Umbilical cord (tissue), 1 donor: ENCODE measurements at regions not wholly inside any gene's neighbourhood (a gene's known extent, or its start where the extent isn't known, plus 50 kb on each side); places are given as distances from the start of the nearest gene placed in this dataset.
"Not testable (repeated sequence)": the region's sequence is repeated elsewhere in the genome, so short reads cannot be mapped to it uniquely, and the experiment has no call there.

ENCODE experiments used
- DNase-seq: peaks from one replicate; pipeline ENCODE4 v3.0.0-alpha.2; 2015; ENCODE audit warnings: low spot score

- DNase-seq: no peak
Measured at GRCh38 chr3:157858821-157859220, 247.4 kb downstream of the SHOX2 start.

GRCh38 chr3:157857440-157857839, 248.8 kb downstream of the SHOX2 start:
- DNase-seq: no peak

GRCh38 chr3:157856078-157856939, 249.9 kb downstream of the SHOX2 start:
- no peak for DNase-seq

- DNase-seq: not testable (repeated sequence)
Measured at GRCh38 chr3:157845839-157846238, 260.4 kb downstream of the SHOX2 start.

DNA sequence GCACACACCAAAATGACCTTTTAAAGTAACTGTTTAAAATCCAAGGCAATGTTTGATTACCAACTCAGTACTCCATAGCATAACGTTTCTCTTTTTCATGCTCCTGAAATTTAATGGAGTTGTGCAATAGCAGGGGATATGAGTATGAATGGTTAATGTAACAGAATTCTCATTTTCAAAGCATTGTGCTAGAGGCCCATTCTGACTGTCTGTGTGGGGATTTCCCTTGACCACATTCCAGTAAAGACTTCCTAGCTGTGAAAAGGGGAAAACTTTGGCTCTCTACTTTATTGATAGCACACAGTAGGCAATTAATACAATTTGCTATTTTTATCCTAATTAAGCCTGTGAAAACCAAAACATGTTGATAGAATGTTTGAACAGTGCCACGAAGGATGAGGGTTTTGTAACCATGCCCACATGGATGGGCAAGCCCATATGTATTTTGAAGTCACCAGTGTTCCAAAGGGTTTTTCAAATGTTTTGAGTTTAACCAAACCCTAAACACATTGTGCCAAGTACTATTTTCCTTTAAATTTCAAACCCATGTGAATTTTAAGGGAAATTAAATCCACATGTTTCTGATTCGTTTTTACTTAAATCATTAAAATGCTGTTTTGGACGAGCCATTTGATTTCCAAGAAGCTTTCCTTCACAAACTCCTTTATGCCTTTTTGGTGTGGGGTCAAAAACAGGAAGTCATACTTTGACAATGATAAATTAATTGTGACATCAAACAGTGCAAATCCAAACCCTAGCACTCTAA, 261.2 kb downstream of the SHOX2 start:
- DNase-seq: no peak

DNA sequence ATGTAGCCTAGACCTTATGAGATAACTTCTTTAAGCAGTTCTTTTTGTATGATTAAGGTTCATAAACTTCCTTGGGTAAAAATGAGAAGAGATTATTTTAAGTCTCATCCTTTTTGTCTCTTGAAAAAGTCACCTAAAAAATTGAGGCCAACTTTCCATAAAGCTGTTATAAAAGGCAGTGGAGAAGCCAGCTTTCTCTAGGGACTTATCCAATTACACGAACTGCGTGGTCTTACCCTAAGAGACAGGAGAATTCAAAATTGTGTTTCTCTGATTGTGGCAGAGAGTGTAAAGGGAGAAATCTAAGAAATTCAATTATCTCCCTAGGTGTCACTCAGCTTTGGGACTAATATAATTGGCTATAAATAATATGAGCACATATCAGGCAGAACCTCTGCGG, 262.0 kb downstream of the SHOX2 start:
- DNase-seq: no peak

DNA sequence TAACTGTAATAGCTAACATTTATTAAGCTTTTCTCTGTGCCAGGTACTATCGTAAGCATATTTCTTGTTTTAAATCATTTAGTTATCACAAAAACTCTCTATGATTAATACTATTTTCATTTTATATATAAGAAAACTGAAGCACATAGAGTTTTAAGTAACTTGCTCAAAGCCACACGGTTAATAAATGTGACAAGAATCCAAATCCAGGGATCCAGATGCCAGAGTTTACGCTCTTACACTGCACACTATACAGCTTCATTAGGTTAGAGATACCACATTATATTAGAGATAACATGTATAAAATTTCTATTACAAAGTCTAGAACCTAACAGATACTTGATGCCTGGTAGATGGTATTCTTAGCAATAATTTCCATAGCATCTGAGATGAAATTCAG, 265.2 kb downstream of the SHOX2 start:
- no peak for DNase-seq

DNA sequence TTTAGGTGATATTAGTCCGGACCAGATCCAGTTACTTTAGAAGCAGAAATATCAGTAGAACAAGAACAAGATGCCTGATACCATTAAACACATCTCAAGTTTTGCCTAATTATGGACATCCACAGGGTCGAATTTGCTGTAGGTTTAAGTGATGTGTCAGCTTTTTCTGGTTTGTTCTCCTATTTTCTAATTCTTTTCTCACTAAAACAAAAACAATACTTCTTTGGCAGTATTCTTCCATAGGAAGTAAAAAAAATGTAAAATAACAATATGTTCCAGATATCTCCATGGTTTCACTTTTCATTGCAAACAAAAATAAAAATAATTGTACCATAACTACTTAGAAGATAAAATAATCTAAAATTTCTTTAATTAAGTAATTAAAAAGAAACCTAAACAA, 265.7 kb downstream of the SHOX2 start:
- no peak for DNase-seq

DNA sequence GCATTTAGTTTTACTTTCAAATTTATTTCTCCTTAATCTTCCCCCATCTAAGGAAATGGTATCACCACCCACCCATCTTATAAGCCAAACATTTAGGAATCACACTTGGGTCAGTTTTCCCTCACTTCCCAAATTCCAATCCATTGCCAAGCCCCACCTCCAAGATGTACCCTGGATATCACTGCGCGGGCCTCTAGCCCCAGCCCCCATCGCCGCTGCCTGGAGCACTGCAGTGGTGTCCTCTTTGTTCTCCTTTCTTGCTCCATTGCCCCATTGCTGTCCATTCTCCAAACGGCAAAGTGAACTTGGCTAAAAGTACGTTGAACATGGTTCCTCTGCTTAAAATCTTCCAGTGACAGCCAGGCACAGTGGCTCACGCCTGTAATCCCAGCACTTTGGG, 267.8 kb downstream of the SHOX2 start:
- DNase-seq: no peak

DNA sequence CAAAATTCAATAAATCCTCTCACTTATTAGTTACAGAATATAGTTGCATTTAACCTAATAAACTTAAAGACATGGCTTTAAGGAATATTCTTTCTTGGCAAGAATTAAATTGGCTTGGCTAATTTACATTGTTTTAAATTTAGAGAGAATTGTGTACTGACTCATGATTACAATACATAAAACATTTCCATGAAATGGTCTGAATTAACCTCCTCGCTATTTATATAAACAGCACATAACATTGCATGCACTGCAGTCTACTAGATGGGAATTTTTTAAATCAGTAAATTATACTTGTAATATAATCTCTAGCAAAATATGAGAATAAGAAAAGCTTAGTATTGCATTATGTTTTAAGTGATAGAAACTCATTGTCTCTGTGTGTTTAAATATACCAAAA, 268.9 kb downstream of the SHOX2 start:
- no peak for DNase-seq

DNA sequence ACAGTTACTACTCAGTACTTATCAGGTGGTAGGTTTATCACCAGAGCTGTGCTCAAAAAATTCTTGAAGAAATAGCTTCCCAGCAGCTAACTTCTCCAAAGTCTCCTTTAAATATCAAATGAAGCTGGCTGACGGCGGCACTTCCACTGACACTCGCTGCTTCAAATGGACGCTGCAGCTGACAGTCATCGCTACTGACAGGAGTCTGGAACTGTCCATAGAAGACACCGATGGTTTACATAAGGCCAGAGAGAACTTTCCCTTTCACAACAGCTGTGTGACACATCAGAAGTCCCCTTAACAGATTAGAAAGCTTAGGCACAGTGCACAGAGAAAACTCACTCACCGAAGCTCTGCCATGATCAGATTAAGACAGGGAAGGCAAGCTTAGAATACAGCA, 270.2 kb downstream of the SHOX2 start:
- DNase-seq: no peak

DNA sequence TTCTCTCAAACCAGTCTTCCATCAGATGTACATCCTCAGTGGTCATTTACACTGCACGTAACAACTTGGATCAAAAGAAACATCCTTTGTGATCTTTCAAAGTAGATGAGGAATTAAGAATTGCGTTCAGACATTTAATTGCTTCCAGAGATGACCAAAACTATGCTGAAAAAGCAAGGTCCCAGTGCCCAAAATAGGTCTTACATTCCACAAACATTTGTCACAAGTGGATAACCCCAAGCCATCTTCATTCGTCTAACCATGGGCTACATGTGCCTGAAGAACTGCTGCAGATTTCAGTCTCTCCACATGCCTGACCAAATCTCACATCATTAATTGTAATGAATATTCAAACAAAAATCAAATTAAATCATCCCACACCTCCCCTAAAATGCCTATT, 273.6 kb downstream of the SHOX2 start:
- DNase-seq: no peak

DNA sequence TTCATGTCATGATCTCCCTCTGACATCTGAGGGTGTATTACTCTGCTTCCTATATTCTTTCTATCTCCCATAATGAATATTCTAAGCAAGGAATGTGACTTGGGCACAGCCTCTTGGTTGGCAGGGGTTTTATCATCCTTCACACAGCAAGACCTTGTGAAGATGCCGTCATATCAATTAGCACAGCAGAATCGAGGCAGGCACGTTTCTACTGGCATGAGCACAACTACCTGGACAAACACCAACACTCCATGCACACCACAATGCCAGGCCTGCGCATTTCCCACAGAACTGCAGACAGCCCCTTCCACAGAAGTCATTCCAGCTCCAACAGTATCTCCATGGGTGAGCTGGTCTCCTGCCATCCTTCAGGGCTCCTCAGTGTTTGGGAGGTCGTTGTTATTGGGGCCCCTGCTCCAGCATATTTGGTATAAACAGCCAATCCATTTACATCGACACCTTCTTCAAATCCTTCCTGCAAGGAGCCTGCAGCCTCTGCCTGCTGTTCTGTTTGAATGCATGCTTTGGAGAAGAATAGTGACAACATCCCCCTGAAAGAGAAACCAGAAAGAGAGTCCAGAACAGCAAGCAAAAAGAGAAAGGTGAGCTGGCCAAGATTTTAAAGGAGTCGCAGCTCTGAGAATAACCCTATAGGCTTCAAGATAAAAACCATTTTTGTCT, 275.5 kb downstream of the SHOX2 start:
- DNase-seq: no peak

- no peak for DNase-seq
Measured at GRCh38 chr3:157829786-157830185, 276.4 kb downstream of the SHOX2 start.

GRCh38 chr3:157824281-157824680, 281.9 kb downstream of the SHOX2 start:
- no peak for DNase-seq

GRCh38 chr3:157823050-157823449, 283.2 kb downstream of the SHOX2 start:
- DNase-seq: no peak

GRCh38 chr3:157820157-157820517, 286.1 kb downstream of the SHOX2 start:
- DNase-seq: no peak

DNA sequence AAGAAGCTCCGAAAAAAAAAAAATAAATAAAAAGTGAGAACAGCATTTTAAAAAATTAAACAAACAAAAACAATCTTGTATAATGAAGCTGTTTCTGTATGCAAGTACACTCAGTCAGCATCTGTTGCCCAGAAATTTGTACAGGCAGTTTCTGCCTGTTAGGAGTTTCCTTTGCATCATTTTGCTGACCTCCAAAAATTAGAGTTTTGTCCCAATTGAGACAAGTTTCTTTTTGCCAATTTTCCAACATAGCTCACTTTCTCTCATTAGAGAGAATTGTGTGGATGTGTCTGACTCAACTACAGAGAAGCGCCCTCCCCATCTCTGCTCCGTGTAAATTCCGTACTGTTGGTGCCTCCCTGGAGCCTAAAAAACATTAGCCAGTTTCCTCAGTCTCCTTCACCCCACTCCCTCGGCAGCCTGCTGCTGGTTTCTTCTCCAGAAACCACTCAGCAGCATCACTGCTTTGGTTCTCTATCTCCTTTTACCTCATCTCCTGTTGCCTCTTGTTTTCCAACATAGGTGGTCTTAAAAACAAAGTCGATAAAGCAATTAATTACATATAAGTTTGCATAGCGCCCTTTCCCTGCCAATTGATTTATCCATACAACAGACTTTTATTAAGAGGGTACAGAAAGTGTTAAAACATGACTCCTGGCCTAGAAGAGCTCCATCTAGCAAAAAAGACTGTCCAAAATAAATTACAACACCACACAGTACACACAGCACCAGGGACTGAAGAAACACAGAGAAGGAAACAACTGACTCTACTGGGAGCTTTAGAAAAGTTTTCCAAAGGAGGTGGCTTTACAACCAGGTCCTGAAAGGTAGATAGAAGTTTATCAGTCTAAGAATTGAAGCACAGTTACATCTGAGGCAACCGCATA, 286.7 kb downstream of the SHOX2 start:
- no peak for DNase-seq

DNA sequence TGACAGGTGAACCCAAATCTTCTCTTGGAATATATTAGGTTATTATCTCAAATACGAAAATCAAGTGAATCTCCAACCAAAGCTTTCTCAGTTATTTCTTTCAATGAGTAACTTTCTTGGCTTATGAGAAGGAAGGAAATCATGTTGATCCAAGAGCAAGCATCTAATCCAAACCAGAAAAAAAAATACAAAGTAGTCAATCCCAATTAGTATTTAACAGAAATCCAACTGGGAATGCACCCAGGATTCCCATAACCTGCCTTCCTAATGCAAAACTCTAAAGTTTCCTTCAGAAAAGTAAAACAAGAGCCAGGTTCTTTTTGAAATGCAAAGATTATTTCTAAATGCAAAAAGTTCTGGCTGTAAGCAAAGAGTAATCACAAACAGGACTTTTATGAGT, 289.3 kb downstream of the SHOX2 start:
- DNase-seq: no peak

DNA sequence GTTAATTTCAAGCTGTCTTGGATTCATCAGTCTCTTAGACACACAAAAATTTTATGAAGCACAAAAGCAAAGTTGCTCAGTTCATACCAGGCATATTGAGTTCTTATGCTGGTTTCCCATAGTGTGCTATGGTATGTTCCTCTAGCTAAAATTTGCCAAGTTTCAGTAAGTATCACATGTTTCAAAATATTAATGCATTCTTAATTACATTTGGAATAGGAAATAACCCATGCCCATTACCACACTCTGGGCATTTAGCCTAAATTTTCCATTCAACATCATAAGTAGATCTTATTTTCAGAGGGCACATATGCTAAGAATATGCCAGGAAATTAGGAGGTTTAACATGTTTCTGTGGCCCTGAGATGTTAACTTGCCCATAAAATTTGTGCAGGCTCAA, 289.9 kb downstream of the SHOX2 start:
- DNase-seq: no peak

DNA sequence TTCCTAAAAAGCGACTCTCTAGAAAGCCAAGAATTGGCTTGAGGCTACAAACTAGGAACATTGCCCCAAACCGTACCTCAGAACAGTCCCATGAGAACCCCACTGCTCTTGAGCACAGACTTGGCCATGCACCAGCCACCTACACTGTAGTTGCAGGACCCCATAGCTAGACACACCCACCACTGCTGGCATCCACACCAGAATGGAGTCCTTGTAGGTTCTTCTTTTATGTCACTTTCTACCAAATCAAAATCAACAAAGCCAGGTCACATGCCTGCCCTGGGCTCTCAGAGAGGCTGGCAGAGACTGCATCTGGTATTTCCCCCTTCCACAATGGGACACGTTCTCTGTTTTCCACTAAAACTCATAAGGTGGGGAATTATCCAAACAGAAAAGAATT, 290.5 kb downstream of the SHOX2 start:
- no peak for DNase-seq
